Upper lobe of left lung (tissue), 6 donors: ENCODE measurements at regions not wholly inside any gene's neighbourhood (a gene's known extent, or its start where the extent isn't known, plus 50 kb on each side); places are given as distances from the start of the nearest gene placed in this dataset.

Source experiments
- ATAC-seq, 2 donors: fragments of 200-7000 bp; cut with Tn5 transposase; one replicate each; pipeline ENCODE4 v1.9.1; 2022; ENCODE audit warnings: mild to moderate bottlenecking in 2 of 2, moderate library complexity in 2 of 2; ENCODE audit not compliant: low FRiP score in 2 of 2
- DNase-seq, 2 donors: peaks; one replicate each; pipeline ENCODE4 v3.0.0-alpha.2; 2019 to 2020
- H3K27ac ChIP-seq, 4 donors: fragments of 200-600 bp; sonication (generic); one replicate each; pipeline ENCODE4 v1.5.1; 2016 to 2019
- H3K27me3 ChIP-seq, 4 donors: fragments of 200-600 bp; sonication (generic); one replicate each; pipeline ENCODE4 v1.5.1; 2017 to 2019
- H3K36me3 ChIP-seq, 4 donors: fragments of 200-600 bp; sonication (generic); one replicate each; pipeline ENCODE4 v1.5.1; 2016 to 2019
- H3K4me1 ChIP-seq, 4 donors: fragments of 200-600 bp; sonication (generic); one replicate each; pipeline ENCODE4 v1.5.1; 2018 to 2019
- H3K4me3 ChIP-seq, 4 donors: fragments of 200-600 bp; sonication (generic); one replicate each; pipeline ENCODE4 v1.5.1; 2017 to 2019; ENCODE audit warnings: mild to moderate bottlenecking in 2 of 4, moderate library complexity in 1 of 4
- H3K9me3 ChIP-seq, 4 donors: fragments of 200-600 bp; sonication (generic); one replicate each; pipeline ENCODE4 v1.5.1; 2018 to 2019
- EP300 ChIP-seq, 4 donors: sonication (generic); formaldehyde crosslinking; IDR thresholded peaks; one replicate each; pipeline ENCODE4 v1.5.1; 2017; ENCODE audit warnings: antibody characterized with exemption in 4 of 4, control low read depth in 2 of 4
- POLR2A ChIP-seq, 4 donors: fragments of 450-650 bp; IDR thresholded peaks; one replicate each; pipeline ENCODE4 v1.5.1; 2016 to 2017; ENCODE audit warnings: antibody characterized with exemption in 4 of 4, mild to moderate bottlenecking in 2 of 4
- POLR2AphosphoS5 ChIP-seq, 2 donors: sonication (generic); formaldehyde crosslinking; IDR thresholded peaks; one replicate each; pipeline ENCODE4 v1.5.1; 2017; ENCODE audit warnings: antibody characterized with exemption in 2 of 2
- WGBS, 2 donors: methylation state at CpG; one replicate each; pipeline ENCODE4 v1.1.5; 2017 to 2018; 5-methylcytosine and 5-hydroxymethylcytosine counted together
- TF ChIP-seq, protein P1 (sequence below), 6 experiments: fragments of 450-650 bp in 4 of 6; fragments of 200-600 bp in 2 of 6; sonication (generic) in 2 of 6; IDR thresholded peaks; one replicate each; pipeline ENCODE4 v1.5.1; 2016 to 2019; ENCODE audit warnings: antibody characterized with exemption in 6 of 6
- donor health status: DM: no; HTN: no; CAD: no; lungs with moderate emphysema.
- donor health status: DM: no; HTN: yes; CAD: no; lungs with severe emphysema.

DNA sequence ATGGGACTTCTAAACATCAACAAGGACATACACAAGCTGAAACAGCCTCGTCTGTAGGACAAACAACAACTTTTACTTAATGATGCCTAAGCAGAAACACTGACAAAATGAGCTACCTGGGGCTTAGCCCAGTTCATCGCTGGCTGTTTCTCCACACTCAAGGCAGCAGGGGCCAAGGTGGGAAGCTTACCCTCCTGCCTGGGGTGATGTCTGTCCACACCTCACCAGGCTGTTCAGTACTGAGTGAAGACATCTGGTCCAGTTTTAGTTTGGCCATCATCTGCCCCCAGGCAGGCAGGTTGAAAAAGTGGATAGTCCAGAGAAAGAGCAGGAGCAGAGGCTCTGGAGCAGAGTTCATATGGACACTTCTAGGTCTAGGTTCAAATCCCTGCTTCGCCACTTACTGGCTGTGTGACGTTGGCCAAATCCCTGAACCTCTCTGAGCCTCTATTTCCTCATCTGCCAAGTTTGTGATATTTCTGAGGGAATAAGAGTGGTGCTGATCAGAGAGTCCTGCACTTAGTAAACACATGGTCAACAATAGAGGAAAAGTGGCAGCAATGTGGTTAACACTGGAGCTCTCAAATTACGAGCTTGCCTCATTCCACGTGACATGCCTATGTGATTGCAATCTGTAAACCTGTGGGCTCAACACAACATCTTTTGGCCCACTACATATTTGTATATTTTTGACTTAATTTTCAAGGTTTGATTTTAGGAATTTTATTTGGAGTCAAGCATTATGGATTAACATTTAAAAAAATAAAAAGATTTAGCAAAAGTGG lies 720.1 kb upstream of the TMEM132C start:
- TF ChIP-seq POLR2AphosphoS5 (IDR thresholded peaks at IDR 0.05): no peak
- TF ChIP-seq, protein P1, sequence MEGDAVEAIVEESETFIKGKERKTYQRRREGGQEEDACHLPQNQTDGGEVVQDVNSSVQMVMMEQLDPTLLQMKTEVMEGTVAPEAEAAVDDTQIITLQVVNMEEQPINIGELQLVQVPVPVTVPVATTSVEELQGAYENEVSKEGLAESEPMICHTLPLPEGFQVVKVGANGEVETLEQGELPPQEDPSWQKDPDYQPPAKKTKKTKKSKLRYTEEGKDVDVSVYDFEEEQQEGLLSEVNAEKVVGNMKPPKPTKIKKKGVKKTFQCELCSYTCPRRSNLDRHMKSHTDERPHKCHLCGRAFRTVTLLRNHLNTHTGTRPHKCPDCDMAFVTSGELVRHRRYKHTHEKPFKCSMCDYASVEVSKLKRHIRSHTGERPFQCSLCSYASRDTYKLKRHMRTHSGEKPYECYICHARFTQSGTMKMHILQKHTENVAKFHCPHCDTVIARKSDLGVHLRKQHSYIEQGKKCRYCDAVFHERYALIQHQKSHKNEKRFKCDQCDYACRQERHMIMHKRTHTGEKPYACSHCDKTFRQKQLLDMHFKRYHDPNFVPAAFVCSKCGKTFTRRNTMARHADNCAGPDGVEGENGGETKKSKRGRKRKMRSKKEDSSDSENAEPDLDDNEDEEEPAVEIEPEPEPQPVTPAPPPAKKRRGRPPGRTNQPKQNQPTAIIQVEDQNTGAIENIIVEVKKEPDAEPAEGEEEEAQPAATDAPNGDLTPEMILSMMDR (IDR thresholded peaks at IDR 0.05): no peak
- no peak for TF ChIP-seq EP300 (IDR thresholded peaks at IDR 0.05)
- TF ChIP-seq POLR2A (IDR thresholded peaks at IDR 0.05): no peak
- H3K4me1 ChIP-seq: no peaks in the 10 kb centered on the region
- no peaks in the 10 kb centered on the region for H3K36me3 ChIP-seq
- no peaks in the 10 kb centered on the region for H3K27me3 ChIP-seq
- no peak for DNase-seq
- ATAC-seq: no peak
- H3K4me3 ChIP-seq: no peak overlapping the region
- WGBS, 2 donors: 78 to 79% methylated on average over 6 of the region's 6 CpGs
- H3K9me3 ChIP-seq: no peaks in the 10 kb centered on the region
- H3K27ac ChIP-seq: no peak overlapping the region

DNA sequence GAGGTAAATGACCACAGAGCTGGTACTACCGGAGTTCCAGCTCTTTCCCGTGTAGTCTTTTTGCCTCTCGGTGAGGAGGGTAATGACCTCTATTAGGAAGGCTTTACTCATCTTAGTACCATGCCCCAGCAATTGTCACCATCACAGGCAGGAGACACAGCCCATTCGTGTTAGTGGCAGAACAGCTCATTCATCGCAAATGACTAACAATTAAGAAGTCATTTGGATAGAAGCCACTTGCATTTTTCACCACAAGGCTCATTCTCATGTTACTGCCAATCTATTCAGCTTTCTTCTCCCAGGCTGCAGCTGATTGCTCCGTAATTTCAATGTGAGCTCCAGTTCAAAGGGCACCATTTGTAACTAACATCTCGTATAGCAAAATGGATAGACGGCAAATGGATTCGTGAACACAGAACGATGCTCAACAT lies 718.8 kb upstream of the TMEM132C start:
- Histone ChIP-seq H3K4me1 (no peaks in the 10 kb centered on the region), H3K9me3 (no peaks in the 10 kb centered on the region), H3K36me3 (no peaks in the 10 kb centered on the region), H3K27me3 (no peaks in the 10 kb centered on the region), H3K4me3 (no peak overlapping the region), H3K27ac (no peak overlapping the region)
- ATAC-seq (no peak), DNase-seq (no peak)
- TF ChIP-seq POLR2A (IDR thresholded peaks at IDR 0.05) (no peak), POLR2AphosphoS5 (IDR thresholded peaks at IDR 0.05) (no peak), EP300 (IDR thresholded peaks at IDR 0.05) (no peak)
- TF ChIP-seq, protein P1 (IDR thresholded peaks at IDR 0.05): no peak
- 67 to 77% methylated on average over 10 of the region's 10 CpGs for WGBS, 2 donors

DNA sequence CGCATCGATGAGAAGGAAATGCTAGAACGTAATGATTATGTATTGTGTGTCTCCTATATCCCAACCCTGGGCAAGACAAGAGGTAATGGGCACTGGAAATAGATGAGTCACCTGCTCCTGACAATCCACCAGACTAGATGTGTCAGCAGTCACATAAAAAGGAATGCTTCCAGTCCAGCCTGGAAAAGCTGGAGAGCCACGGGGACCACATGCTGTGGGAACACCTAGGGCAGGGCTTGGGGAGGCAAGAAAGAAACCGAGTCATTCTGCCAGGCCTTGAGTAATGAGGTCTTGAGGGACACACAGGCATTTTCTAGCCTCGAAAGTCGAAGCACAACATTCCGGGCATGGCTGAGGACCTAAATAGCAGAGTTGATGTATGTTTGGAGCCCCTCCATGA lies 716.7 kb upstream of the TMEM132C start:
- Histone ChIP-seq H3K36me3 (no peaks in the 10 kb centered on the region), H3K27ac (no peak overlapping the region), H3K9me3 (no peaks in the 10 kb centered on the region), H3K4me3 (no peak overlapping the region), H3K4me1 (no peaks in the 10 kb centered on the region), H3K27me3 (no peaks in the 10 kb centered on the region)
- ATAC-seq (no peak), DNase-seq (no peak)
- WGBS, 2 donors: 69 to 76% methylated on average over 8 of the region's 8 CpGs
- TF ChIP-seq, protein P1 (IDR thresholded peaks at IDR 0.05): no peak
- TF ChIP-seq POLR2AphosphoS5 (IDR thresholded peaks at IDR 0.05) (no peak), EP300 (IDR thresholded peaks at IDR 0.05) (no peak), POLR2A (IDR thresholded peaks at IDR 0.05) (no peak)

DNA sequence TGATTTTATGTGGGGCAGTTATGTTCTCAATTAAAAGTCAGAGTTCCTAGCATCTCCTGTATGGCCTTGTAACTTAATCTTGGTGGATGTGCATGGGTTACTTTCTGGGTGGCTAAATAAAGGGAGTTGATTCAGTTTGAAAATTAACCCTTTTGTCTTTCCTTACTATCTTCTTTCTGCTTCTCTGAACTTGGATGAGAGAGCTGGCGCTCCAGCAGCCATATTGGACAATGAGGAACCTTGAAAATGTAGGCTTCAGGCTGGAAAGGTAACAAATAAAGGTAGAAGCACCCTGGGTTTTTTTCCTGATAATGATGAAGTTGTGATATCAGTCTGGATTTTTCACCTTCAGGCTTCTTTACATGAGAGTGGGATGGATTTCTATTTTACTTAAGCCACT lies 714.1 kb upstream of the TMEM132C start:
- H3K4me1 ChIP-seq: no peaks in the 10 kb centered on the region
- TF ChIP-seq EP300 (IDR thresholded peaks at IDR 0.05): no peak
- TF ChIP-seq, protein P1 (IDR thresholded peaks at IDR 0.05): no peak
- no peak for TF ChIP-seq POLR2AphosphoS5 (IDR thresholded peaks at IDR 0.05)
- TF ChIP-seq POLR2A (IDR thresholded peaks at IDR 0.05): no peak
- no peak for ATAC-seq
- 26 to 38% methylated on average over 1 of the region's 1 CpG for WGBS, 2 donors
- H3K9me3 ChIP-seq: no peaks in the 10 kb centered on the region
- no peak overlapping the region for H3K27ac ChIP-seq
- no peaks in the 10 kb centered on the region for H3K36me3 ChIP-seq
- no peaks in the 10 kb centered on the region for H3K27me3 ChIP-seq
- DNase-seq: no peak
- no peak overlapping the region for H3K4me3 ChIP-seq

DNA sequence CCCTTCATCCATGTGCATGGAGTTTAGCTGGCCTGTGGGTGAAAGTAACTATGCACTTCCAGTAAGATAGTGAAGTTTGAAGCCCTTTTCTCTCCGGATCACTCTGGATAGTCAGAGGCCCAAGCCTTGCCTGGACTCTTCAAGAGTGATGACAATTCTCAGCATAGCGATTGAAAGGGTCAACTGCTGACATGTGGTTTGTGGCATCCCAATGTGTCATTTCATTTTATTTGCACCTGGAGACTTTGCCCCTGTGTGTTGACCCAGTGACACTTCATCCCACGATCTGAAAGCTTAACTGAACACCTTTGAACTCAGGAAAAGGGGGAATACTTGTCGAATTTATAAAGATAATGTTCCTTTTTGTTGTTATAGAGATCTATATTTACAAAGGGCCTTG lies 711.9 kb upstream of the TMEM132C start:
- no peak overlapping the region for H3K27ac ChIP-seq
- no peak overlapping the region for H3K4me3 ChIP-seq
- no peaks in the 10 kb centered on the region for H3K36me3 ChIP-seq
- no peaks in the 10 kb centered on the region for H3K9me3 ChIP-seq
- TF ChIP-seq EP300 (IDR thresholded peaks at IDR 0.05): no peak
- TF ChIP-seq POLR2AphosphoS5 (IDR thresholded peaks at IDR 0.05): no peak
- TF ChIP-seq, protein P1 (IDR thresholded peaks at IDR 0.05): no peak
- no peak for TF ChIP-seq POLR2A (IDR thresholded peaks at IDR 0.05)
- WGBS, 2 donors: 60 to 71% methylated on average over 4 of the region's 4 CpGs
- H3K27me3 ChIP-seq: no peaks in the 10 kb centered on the region
- DNase-seq (no peak), ATAC-seq (no peak)
- H3K4me1 ChIP-seq: peaks cover 0 to 4% (median 0%) of the 10 kb centered on the region in 4 donors
